HCT116 (cell line): ENCODE measurements at regions not wholly inside any gene's neighbourhood (a gene's known extent, or its start where the extent isn't known, plus 50 kb on each side); places are given as distances from the start of the nearest gene placed in this dataset.
"Not testable (repeated sequence)": the region's sequence is repeated elsewhere in the genome, so short reads cannot be mapped to it uniquely, and the experiment has no call there.

Experiments
- ATAC-seq: fragments of 200-7000 bp; cut with Tn5 transposase; 2 replicates; pipeline ENCODE4 v1.9.1; 2020; ENCODE audit warnings: mild to moderate bottlenecking, moderate library complexity
- BruUV-seq: library from RNA; stranded (reverse); fragments of 400-500 nt; replicated peaks from 2 replicates; lab custom pipeline; 2021; lab: Mats Ljungman, UMichigan
- CTCF ChIA-PET: fragments of 300-600 bp; sonication (Branson Sonifier 250); formaldehyde crosslinking; loops from one replicate; lab custom pipeline; 2021; ENCODE audit warnings: antibody characterized with exemption; lab: Charles Lee
- POLR2A ChIA-PET: fragments of 300-600, 350-600 bp; sonication (Branson Sonifier 250); formaldehyde crosslinking; loops from one replicate; lab custom pipeline; 2021; ENCODE audit warnings: antibody characterized with exemption; lab: Charles Lee
- RAD21 ChIA-PET, 2 experiments: fragments of 300-600 bp; sonication (Branson Sonifier 250); formaldehyde crosslinking; loops; one replicate each; lab custom pipeline; 2023; ENCODE audit warnings: low total read pairs in 2 of 2; ENCODE audit not compliant: uncharacterized antibody in 2 of 2, unreplicated experiment in 2 of 2, low non-redundant PET in 1 of 2; lab: Charles Lee
- DNase-seq: peaks from one replicate; pipeline ENCODE4 v3.0.0-alpha.2; 2010; ENCODE audit warnings: low read depth, low spot score
- H2AFZ ChIP-seq: fragments of 200-600 bp; shearing (Covaris generic), sonication (generic); 2 replicates; pipeline ENCODE4 v1.6.1; 2017; ENCODE audit warnings: low read depth, mixed run types, mixed read lengths, antibody characterized with exemption, low read length; ENCODE audit not compliant: poor library complexity, severe bottlenecking
- H3K27ac ChIP-seq: 2 replicates; pipeline ENCODE4 v1.5.1; 2012; ENCODE audit warnings: low read depth, low read length
- H3K27me3 ChIP-seq: fragments of 200-600 bp; sonication (generic); 2 replicates; pipeline ENCODE4 v1.6.1; 2016; ENCODE audit warnings: mixed run types, low read length, mixed read lengths; ENCODE audit not compliant: insufficient read depth
- H3K36me3 ChIP-seq, 2 experiments: fragments of 200-500 bp in 1 of 2; fragments of 200-600 bp in 1 of 2; sonication (Bioruptor generic) in 1 of 2; sonication (generic) in 1 of 2; 2 replicates each; pipeline versions ENCODE4 v1.5.1 to v1.6.1; 2014 to 2016; ENCODE audit warnings: low read length in 2 of 2, inconsistent platforms in 1 of 2, mixed read lengths in 1 of 2, mixed run types in 1 of 2; ENCODE audit not compliant: insufficient read depth in 2 of 2, control insufficient read depth in 1 of 2
- H3K4me1 ChIP-seq, 2 experiments: fragments of 200-600 bp in 1 of 2; sonication (generic) in 1 of 2; 2 replicates each; pipeline versions ENCODE4 v1.5.1 to v1.6.1; 2012 to 2017; ENCODE audit warnings: low read length in 2 of 2, inconsistent platforms in 1 of 2, mild to moderate bottlenecking in 1 of 2, mixed read lengths in 1 of 2, mixed run types in 1 of 2, moderate library complexity in 1 of 2; ENCODE audit not compliant: insufficient read depth in 2 of 2, control insufficient read depth in 1 of 2
- H3K4me2 ChIP-seq: fragments of 200-600 bp; sonication (generic); 2 replicates; pipeline ENCODE4 v1.6.1; 2017; ENCODE audit warnings: mixed run types, low read length, mixed read lengths
- H3K4me3 ChIP-seq, 2 experiments: fragments of 200-600 bp in 1 of 2; sonication (generic) in 1 of 2; replicated peaks in 1 of 2; 2 replicates each; pipeline ENCODE4 v1.5.1; 2011 to 2016; ENCODE audit warnings: low read length in 2 of 2, control low read depth in 1 of 2, low read depth in 1 of 2, mild to moderate bottlenecking in 1 of 2, mixed read lengths in 1 of 2, mixed run types in 1 of 2
- H3K79me2 ChIP-seq: fragments of 200-600 bp; sonication (generic); 2 replicates; pipeline ENCODE4 v1.6.1; 2017; ENCODE audit warnings: mild to moderate bottlenecking, mixed run types, low read length, moderate library complexity, mixed read lengths; ENCODE audit not compliant: insufficient read depth
- H3K9ac ChIP-seq: fragments of 200-600 bp; sonication (generic); 2 replicates; pipeline ENCODE4 v1.6.1; 2016; ENCODE audit warnings: low read length, mixed read lengths
- H3K9me2 ChIP-seq: fragments of 200-600 bp; sonication (generic), shearing (Covaris generic); 2 replicates; pipeline ENCODE4 v1.6.1; 2017; ENCODE audit warnings: mixed run types, mild to moderate bottlenecking, moderate library complexity; ENCODE audit not compliant: insufficient read depth
- H3K9me3 ChIP-seq, 2 experiments: fragments of 200-500 bp in 1 of 2; fragments of 200-600 bp in 1 of 2; sonication (Bioruptor generic) in 1 of 2; sonication (generic) in 1 of 2; 2 replicates each; pipeline ENCODE4 v1.6.1; 2014 to 2017; ENCODE audit warnings: low read length in 2 of 2, mixed read lengths in 2 of 2, inconsistent platforms in 1 of 2, low read depth in 1 of 2, mild to moderate bottlenecking in 1 of 2, mixed run types in 1 of 2, moderate library complexity in 1 of 2; ENCODE audit not compliant: control insufficient read depth in 1 of 2, insufficient read depth in 1 of 2
- H4K20me1 ChIP-seq: fragments of 200-600 bp; sonication (generic), shearing (Covaris generic); 2 replicates; pipeline ENCODE4 v1.6.1; 2017; ENCODE audit warnings: mixed run types, mild to moderate bottlenecking, moderate library complexity; ENCODE audit not compliant: insufficient read depth
- CBX3 ChIP-seq: IDR thresholded peaks from 2 replicates; pipeline ENCODE4 v1.6.1; 2012; ENCODE audit warnings: low read depth
- CEBPB ChIP-seq: IDR thresholded peaks from 2 replicates; pipeline ENCODE4 v1.6.1; 2012; ENCODE audit warnings: low read depth
- EGR1 ChIP-seq: IDR thresholded peaks from 2 replicates; pipeline ENCODE4 v1.6.1; 2012; ENCODE audit warnings: low read depth
- ELF1 ChIP-seq: IDR thresholded peaks from 2 replicates; pipeline ENCODE4 v1.6.1; 2012; ENCODE audit warnings: low read depth, borderline replicate concordance
- EZH2 ChIP-seq: fragments of 200-600 bp; sonication (generic); IDR thresholded peaks from 2 replicates; pipeline ENCODE4 v1.6.1; 2017; ENCODE audit warnings: antibody characterized with exemption, mixed run types
- EZH2phosphoT487 ChIP-seq: fragments of 200-600 bp; IDR thresholded peaks from 2 replicates; pipeline ENCODE4 v1.6.1; 2018; ENCODE audit warnings: antibody characterized with exemption, borderline replicate concordance
- FOSL1 ChIP-seq: IDR thresholded peaks from 2 replicates; pipeline ENCODE4 v1.6.1; 2012; ENCODE audit warnings: low read depth
- JUND ChIP-seq: IDR thresholded peaks from 2 replicates; pipeline ENCODE4 v1.6.1; 2012
- POLR2A ChIP-seq: IDR thresholded peaks from 2 replicates; pipeline ENCODE4 v1.7.0; 2011; ENCODE audit warnings: borderline replicate concordance; ENCODE audit not compliant: insufficient read depth, insufficient read length; ENCODE audit errors: extremely low read depth
- POLR2AphosphoS5 ChIP-seq: IDR thresholded peaks from 2 replicates; pipeline ENCODE4 v1.6.1; 2011; ENCODE audit warnings: mild to moderate bottlenecking, low read depth, low read length, moderate library complexity
- RAD21 ChIP-seq: IDR thresholded peaks from 2 replicates; pipeline ENCODE4 v1.6.1; 2012; ENCODE audit warnings: low read depth, mild to moderate bottlenecking
- SIN3A ChIP-seq: IDR thresholded peaks from 2 replicates; pipeline ENCODE4 v1.6.1; 2012; ENCODE audit warnings: low read depth
- SRF ChIP-seq: IDR thresholded peaks from 2 replicates; pipeline ENCODE4 v1.6.1; 2012; ENCODE audit warnings: low read depth
- TCF7L2 ChIP-seq: IDR thresholded peaks from 2 replicates; pipeline ENCODE4 v1.7.0; 2011; ENCODE audit warnings: borderline replicate concordance, inconsistent platforms; ENCODE audit not compliant: insufficient read depth, insufficient read length; ENCODE audit errors: extremely low read depth
- YY1 ChIP-seq: IDR thresholded peaks from 2 replicates; pipeline ENCODE4 v1.6.1; 2011; ENCODE audit warnings: low read length, low read depth, moderate library complexity, mild to moderate bottlenecking; ENCODE audit not compliant: insufficient replicate concordance; ENCODE audit errors: extremely low read depth
- ZFX ChIP-seq: fragments of 450-650 bp; IDR thresholded peaks from 2 replicates; pipeline ENCODE4 v1.6.1; 2017
- ZNF274 ChIP-seq: fragments of 200-500 bp; sonication (Bioruptor generic); IDR thresholded peaks from 2 replicates; pipeline ENCODE4 v1.6.1; 2014; ENCODE audit warnings: mild to moderate bottlenecking, low read depth, low read length, inconsistent platforms
- intact Hi-C: fragments of 100-400 bp; cut with micrococcal nuclease; formaldehyde crosslinking; loops from 2 replicates; pipeline ENCODE4 v1.10.0; 2022
- TF ChIP-seq, protein P1 (sequence below): IDR thresholded peaks from 2 replicates; pipeline ENCODE4 v1.6.1; 2012
- TF ChIP-seq, protein P2 (sequence below): IDR thresholded peaks from 2 replicates; pipeline ENCODE4 v1.6.1; 2011; ENCODE audit warnings: mild to moderate bottlenecking, low read length, moderate library complexity; ENCODE audit not compliant: insufficient replicate concordance; ENCODE audit errors: extremely low read depth
- TF ChIP-seq, protein P3 (sequence below): IDR thresholded peaks from 2 replicates; pipeline ENCODE4 v1.6.1; 2012; ENCODE audit warnings: low read depth

DNA sequence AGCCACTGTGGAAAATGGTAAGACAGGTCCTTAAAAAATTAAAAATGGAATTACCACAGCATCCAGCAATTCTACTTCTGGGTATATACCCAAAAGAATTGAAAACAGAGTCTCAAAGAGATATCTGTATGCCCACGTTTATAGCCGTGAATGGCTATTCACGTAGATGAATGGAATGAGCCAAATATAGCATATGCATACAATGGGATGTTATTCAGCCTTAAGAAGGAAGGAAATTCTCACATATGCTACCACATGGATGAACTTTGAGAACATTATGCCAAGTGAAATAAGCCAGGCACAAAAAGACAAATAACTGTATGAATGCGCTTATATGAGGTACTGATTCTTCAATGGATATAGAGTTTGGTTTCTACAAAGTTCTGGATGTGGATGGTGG lies 134.5 kb upstream of the KCNE2 start:
- Histone ChIP-seq H3K4me2 (no peak overlapping the region), H3K27ac (no peak overlapping the region), H3K4me1 (no peaks in the 10 kb centered on the region), H3K9me3 (no peaks in the 10 kb centered on the region), H3K36me3 (no peaks in the 10 kb centered on the region), H2AFZ (no peak overlapping the region), H4K20me1 (no peaks in the 10 kb centered on the region), H3K4me3 (no peak overlapping the region), H3K27me3 (no peaks in the 10 kb centered on the region), H3K9ac (no peak overlapping the region), H3K79me2 (no peaks in the 10 kb centered on the region), H3K9me2 (no peaks in the 10 kb centered on the region; the same call in 1 of the 2 replicates)
- intact Hi-C loops: no loop called here
- ChIA-PET POLR2A (no interaction called here), CTCF (no interaction called here), RAD21 (no interaction called here)
- no peak for DNase-seq
- TF ChIP-seq ZNF274 (no peak), JUND (no peak), CEBPB (no peak), EGR1 (no peak), EZH2phosphoT487 (no peak), ZFX (no peak), EZH2 (no peak), POLR2AphosphoS5 (no peak), RAD21 (no peak), FOSL1 (no peak), TCF7L2 (no peak), CBX3 (no peak), YY1 (no peak), SRF (no peak), ELF1 (no peak), POLR2A (no peak), SIN3A (no peak)
- TF ChIP-seq, protein P1, sequence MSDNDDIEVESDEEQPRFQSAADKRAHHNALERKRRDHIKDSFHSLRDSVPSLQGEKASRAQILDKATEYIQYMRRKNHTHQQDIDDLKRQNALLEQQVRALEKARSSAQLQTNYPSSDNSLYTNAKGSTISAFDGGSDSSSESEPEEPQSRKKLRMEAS: no peak
- TF ChIP-seq, protein P2, sequence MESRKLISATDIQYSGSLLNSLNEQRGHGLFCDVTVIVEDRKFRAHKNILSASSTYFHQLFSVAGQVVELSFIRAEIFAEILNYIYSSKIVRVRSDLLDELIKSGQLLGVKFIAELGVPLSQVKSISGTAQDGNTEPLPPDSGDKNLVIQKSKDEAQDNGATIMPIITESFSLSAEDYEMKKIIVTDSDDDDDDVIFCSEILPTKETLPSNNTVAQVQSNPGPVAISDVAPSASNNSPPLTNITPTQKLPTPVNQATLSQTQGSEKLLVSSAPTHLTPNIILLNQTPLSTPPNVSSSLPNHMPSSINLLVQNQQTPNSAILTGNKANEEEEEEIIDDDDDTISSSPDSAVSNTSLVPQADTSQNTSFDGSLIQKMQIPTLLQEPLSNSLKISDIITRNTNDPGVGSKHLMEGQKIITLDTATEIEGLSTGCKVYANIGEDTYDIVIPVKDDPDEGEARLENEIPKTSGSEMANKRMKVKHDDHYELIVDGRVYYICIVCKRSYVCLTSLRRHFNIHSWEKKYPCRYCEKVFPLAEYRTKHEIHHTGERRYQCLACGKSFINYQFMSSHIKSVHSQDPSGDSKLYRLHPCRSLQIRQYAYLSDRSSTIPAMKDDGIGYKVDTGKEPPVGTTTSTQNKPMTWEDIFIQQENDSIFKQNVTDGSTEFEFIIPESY: no peak
- TF ChIP-seq, protein P3, sequence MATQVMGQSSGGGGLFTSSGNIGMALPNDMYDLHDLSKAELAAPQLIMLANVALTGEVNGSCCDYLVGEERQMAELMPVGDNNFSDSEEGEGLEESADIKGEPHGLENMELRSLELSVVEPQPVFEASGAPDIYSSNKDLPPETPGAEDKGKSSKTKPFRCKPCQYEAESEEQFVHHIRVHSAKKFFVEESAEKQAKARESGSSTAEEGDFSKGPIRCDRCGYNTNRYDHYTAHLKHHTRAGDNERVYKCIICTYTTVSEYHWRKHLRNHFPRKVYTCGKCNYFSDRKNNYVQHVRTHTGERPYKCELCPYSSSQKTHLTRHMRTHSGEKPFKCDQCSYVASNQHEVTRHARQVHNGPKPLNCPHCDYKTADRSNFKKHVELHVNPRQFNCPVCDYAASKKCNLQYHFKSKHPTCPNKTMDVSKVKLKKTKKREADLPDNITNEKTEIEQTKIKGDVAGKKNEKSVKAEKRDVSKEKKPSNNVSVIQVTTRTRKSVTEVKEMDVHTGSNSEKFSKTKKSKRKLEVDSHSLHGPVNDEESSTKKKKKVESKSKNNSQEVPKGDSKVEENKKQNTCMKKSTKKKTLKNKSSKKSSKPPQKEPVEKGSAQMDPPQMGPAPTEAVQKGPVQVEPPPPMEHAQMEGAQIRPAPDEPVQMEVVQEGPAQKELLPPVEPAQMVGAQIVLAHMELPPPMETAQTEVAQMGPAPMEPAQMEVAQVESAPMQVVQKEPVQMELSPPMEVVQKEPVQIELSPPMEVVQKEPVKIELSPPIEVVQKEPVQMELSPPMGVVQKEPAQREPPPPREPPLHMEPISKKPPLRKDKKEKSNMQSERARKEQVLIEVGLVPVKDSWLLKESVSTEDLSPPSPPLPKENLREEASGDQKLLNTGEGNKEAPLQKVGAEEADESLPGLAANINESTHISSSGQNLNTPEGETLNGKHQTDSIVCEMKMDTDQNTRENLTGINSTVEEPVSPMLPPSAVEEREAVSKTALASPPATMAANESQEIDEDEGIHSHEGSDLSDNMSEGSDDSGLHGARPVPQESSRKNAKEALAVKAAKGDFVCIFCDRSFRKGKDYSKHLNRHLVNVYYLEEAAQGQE: no peak
- no peak for ATAC-seq
- no TSS peak for BruUV-seq

DNA sequence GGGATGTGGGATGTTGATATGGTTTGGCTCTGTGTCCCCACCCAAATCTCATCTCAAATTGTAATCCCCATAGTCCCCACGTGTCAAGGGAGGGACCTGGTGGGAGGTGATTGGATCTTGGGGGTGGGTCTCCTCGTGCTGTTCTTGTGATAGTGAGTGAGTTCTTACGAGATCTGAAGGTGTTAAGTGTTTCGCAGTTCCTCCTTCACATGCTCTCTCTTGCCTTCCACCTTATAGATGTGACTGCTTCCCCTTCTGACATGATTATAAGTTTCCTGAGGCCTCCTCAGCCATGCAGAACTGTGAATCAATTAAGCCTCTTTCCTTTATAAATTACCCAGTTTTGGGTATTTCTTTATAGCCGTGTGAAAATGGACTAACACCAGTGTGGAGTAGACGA lies 130.1 kb upstream of the KCNE2 start:
- H3K79me2 ChIP-seq, POLR2A ChIA-PET, H3K9me3 ChIP-seq, H3K9ac ChIP-seq, H3K36me3 ChIP-seq, BruUV-seq, H2AFZ ChIP-seq, H3K27me3 ChIP-seq, H3K9me2 ChIP-seq, intact Hi-C loops, H3K4me1 ChIP-seq, DNase-seq, ATAC-seq, H3K27ac ChIP-seq, RAD21 ChIA-PET, H4K20me1 ChIP-seq, H3K4me3 ChIP-seq, CTCF ChIA-PET, H3K4me2 ChIP-seq: not testable (repeated sequence)
